GM12873 (cell line): ENCODE measurements at regions not wholly inside any gene's neighbourhood (a gene's known extent, or its start where the extent isn't known, plus 50 kb on each side); places are given as distances from the start of the nearest gene placed in this dataset.

Experiments
- CTCF ChIP-seq: IDR thresholded peaks from 2 replicates; pipeline ENCODE4 v1.5.1; 2012; ENCODE audit warnings: low read depth, mild to moderate bottlenecking, moderate library complexity, low read length, control low read depth; ENCODE audit not compliant: insufficient read depth; ENCODE audit errors: missing control alignments

DNA sequence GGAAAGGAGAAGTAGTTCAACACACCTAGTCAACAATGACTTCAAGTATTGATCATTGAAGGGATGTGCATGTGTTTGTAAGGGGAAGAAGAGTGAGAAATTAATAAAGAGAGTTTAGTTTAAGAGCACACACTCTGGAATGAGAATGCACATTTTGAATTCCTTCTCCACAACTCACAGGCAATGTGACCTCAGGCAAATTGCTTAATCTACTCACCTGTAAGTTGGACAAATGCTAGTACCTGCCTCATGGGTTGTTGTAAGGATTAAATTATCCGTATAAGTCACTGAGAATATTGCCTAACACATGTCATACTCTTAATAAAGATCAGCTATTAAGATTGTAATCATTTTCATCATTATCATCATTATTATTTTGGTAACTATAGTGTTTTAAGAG is 204.0 kb upstream of the NFIA start:
- TF ChIP-seq CTCF: no peak

DNA sequence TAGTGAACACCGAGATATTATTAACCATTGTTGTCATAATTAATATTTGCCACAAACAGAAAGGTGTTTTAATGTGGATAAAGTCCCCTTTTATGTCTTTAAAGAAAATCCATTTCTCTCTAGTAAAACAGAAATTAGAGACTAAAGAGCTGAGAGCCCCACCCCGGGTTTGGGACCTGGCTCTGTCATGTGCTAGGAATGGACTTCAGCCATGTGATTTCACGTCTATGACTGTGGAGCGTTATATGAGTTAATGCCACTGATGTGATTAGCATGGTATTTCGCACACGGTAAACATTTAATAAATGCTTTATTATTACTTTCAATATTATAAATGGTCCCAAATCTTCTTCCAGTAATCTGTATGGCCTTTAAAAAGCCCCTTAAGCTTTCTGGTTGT is 205.0 kb upstream of the NFIA start:
- TF ChIP-seq CTCF: no peak

- TF ChIP-seq CTCF: no peak
Measured at GRCh38 chr1:60876952-60877351, 205.4 kb upstream of the NFIA start.

GRCh38 chr1:60875138-60875537 is 207.2 kb upstream of the NFIA start:
- no peak for TF ChIP-seq CTCF

DNA sequence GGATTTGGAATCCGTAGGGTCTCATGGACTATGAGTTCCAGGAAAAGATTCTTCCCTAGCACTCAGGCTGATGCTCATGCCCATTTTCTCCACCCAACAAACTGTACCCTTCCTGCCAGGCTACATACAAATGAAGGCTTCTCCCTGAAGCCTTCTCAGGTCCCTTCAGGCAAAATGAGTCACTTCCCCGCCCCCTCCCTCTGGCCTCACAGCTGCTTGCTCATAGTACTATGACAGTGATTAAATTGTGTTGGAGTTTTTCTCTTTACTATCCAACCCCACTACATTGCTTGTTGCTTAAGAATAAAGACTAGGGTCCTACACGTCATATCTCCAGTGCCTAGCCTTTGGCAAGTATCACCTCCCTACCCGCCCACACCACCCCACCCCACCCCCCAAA is 207.6 kb upstream of the NFIA start:
- no peak for TF ChIP-seq CTCF

GRCh38 chr1:60872426-60873054 is 209.8 kb upstream of the NFIA start:
- no peak for TF ChIP-seq CTCF

DNA sequence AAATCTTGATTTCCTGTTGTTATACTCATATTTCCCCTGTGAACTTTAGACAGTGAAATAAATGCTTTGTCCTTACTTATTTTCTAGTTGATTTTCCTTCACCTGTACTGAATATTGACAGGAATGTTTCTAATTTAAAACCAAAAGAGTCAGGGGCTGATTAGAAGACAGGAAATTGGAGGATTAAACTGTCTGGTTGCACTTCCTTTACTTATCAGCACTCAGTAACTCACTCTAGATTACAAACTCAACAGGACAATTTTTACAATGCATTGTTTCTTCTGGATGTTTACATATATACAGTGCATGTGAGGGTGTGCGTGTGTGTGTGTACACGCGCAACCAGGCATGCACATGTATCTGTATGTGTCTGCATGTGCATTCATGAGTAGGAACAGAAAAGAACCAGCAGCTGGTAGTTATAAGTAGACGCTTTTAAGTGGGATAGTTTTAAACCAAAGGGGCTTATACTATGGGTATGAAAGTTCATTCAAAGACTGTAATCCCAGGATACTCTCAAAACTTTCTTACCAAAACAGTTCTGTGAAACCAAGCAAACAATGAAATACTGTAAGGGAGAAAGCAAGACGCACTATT is 212.0 kb upstream of the NFIA start:
- TF ChIP-seq CTCF: no peak
